Fibroblast of lung (primary cell): ENCODE measurements at regions not wholly inside any gene's neighbourhood (a gene's known extent, or its start where the extent isn't known, plus 50 kb on each side); places are given as distances from the start of the nearest gene placed in this dataset.

Source experiments
- CTCF ChIP-seq, 2 donors: IDR thresholded peaks in 1 of 2; conservative IDR thresholded peaks in 1 of 2; 1 replicate in 1 of 2; 2 replicates in 1 of 2; pipeline ENCODE4 v1.5.1; 2011 to 2012; ENCODE audit warnings: low read length in 2 of 2, control low read depth in 1 of 2, inconsistent platforms in 1 of 2, low read depth in 1 of 2, mild to moderate bottlenecking in 1 of 2
- EZH2 ChIP-seq: IDR thresholded peaks from 2 replicates; pipeline ENCODE4 v1.5.1; 2012; ENCODE audit warnings: low read length, control low read depth, mild to moderate bottlenecking; ENCODE audit errors: missing control alignments

- TF ChIP-seq CTCF (conservative IDR thresholded peaks at IDR 0.05 in 1 of 2, IDR thresholded peaks at IDR 0.05 in 1 of 2; ENCODE audit: low read depth in 1 of 2, low read length in 2 of 2) (no peak), EZH2 (no peak)
Measured at GRCh38 chr4:112840061-112840460, 203.1 kb downstream of the LARP7 start.
